ENCODE measurements at regions not wholly inside any gene's neighbourhood (a gene's known extent, or its start where the extent isn't known, plus 50 kb on each side); places are given as distances from the start of the nearest gene placed in this dataset.

GRCh38 chr1:29647581-29647980 is 411.3 kb downstream of the PTPRU start:
- intact Hi-C loops (cut with micrococcal nuclease; ENCODE audit: unreplicated experiment) (no loop called here), in situ Hi-C loops (cut with HindIII; ENCODE audit: extremely low pct_ligation_motif_present, low pct_unique_long_range_greater_than_20kb) (no loop called here)
- H3K4me2 ChIP-seq (ENCODE audit: low read depth, low read length) = no peak overlapping the region
- H4K20me1 ChIP-seq (ENCODE audit: insufficient read depth, low read length) = no peaks in the 10 kb centered on the region
- no peak overlapping the region for H3K27ac ChIP-seq (ENCODE audit: extremely low read length, insufficient read depth, low read length)
- no peak for DNase-seq (ENCODE audit: low spot score)
- peaks cover 0 to 2% of the 10 kb centered on the region in 2 experiments; a peak in 1 of 5 replicates for H3K27me3 ChIP-seq (ENCODE audit: control insufficient read depth in 1 of 2, insufficient read depth in 2 of 2, low read length in 2 of 2)
- WGBS (ENCODE audit: low lambda C conversion rate) = 0% methylated on average over 1 of the region's 1 CpG
- H3K36me3 ChIP-seq (replicated peaks in 1 of 2; ENCODE audit: control insufficient read depth in 1 of 2, insufficient read depth in 2 of 2, low read length in 2 of 2) = no peaks in the 10 kb centered on the region
- H2AFZ ChIP-seq (ENCODE audit: low read length) = no peak overlapping the region
- no peak overlapping the region for H3K9ac ChIP-seq (ENCODE audit: insufficient read depth, low read depth, low read length)
- no TSS peak for BruUV-seq (replicated peaks)
- no peaks in the 10 kb centered on the region for H3K4me1 ChIP-seq (ENCODE audit: insufficient read depth, low read length)
- ATAC-seq = no peak
- no peaks in the 10 kb centered on the region for H3K79me2 ChIP-seq (ENCODE audit: insufficient read depth, low read length)
- no peak for FAIRE-seq
- TF ChIP-seq RFXANK (CRISPR knock-in tag; IDR thresholded peaks at IDR 0.05) = no peak
- no peak for TF ChIP-seq KLF13 (CRISPR knock-in tag; IDR thresholded peaks at IDR 0.05)
- TF ChIP-seq, protein P1, sequence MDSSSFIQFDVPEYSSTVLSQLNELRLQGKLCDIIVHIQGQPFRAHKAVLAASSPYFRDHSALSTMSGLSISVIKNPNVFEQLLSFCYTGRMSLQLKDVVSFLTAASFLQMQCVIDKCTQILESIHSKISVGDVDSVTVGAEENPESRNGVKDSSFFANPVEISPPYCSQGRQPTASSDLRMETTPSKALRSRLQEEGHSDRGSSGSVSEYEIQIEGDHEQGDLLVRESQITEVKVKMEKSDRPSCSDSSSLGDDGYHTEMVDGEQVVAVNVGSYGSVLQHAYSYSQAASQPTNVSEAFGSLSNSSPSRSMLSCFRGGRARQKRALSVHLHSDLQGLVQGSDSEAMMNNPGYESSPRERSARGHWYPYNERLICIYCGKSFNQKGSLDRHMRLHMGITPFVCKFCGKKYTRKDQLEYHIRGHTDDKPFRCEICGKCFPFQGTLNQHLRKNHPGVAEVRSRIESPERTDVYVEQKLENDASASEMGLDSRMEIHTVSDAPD (CRISPR knock-in tag; IDR thresholded peaks at IDR 0.05) = no peak
- TF ChIP-seq AKAP8 (CRISPR knock-in tag; IDR thresholded peaks at IDR 0.05) = no peak
- no peak for TF ChIP-seq MLLT10 (CRISPR knock-in tag; IDR thresholded peaks at IDR 0.05)
- no peak for TF ChIP-seq SP2 (CRISPR knock-in tag; IDR thresholded peaks at IDR 0.05)
- TF ChIP-seq NONO (IDR thresholded peaks at IDR 0.05) = no peak
- TF ChIP-seq NONO (CRISPR knock-in tag; conservative IDR thresholded peaks at IDR 0.05) = no peak
- TF ChIP-seq NFE2 (CRISPR knock-in tag; IDR thresholded peaks at IDR 0.05) = no peak
- no peak for TF ChIP-seq RXRA (CRISPR knock-in tag; IDR thresholded peaks at IDR 0.05)
- TF ChIP-seq HOXD1 (CRISPR knock-in tag; IDR thresholded peaks at IDR 0.05) = no peak
- POLR2A ChIA-PET = no interaction called here
- H3K9me3 ChIP-seq (ENCODE audit: low read length) = no peaks in the 10 kb centered on the region
- H3K4me3 ChIP-seq (replicated peaks in 1 of 3; ENCODE audit: insufficient read depth in 1 of 3, low read depth in 2 of 3, low read length in 3 of 3) = no peak overlapping the region
- CTCF ChIA-PET (ENCODE audit: low intra/inter-chr PET ratio, low total read pairs) = no interaction called here
